T47D (cell line): ENCODE measurements at regions not wholly inside any gene's neighbourhood (a gene's known extent, or its start where the extent isn't known, plus 50 kb on each side); places are given as distances from the start of the nearest gene placed in this dataset.
"Not testable (repeated sequence)": the region's sequence is repeated elsewhere in the genome, so short reads cannot be mapped to it uniquely, and the experiment has no call there.

Experiments used
- DNase-seq, 2 experiments: peaks; one replicate each; pipeline versions ENCODE4 v3.0.0 to v3.0.0-alpha.2; 2011 to 2012; ENCODE audit warnings: low read depth in 1 of 2, low spot score in 1 of 2
- JUND ChIP-seq: IDR thresholded peaks from 2 replicates; pipeline ENCODE4 v1.6.1; 2012; ENCODE audit warnings: low read depth
- in situ Hi-C: cut with HindIII; loops from 2 replicates; pipeline ENCODE4 v1.10.0; 2016; ENCODE audit warnings: low sequenced_read_pairs, low pct_unique_long_range_greater_than_20kb

DNA sequence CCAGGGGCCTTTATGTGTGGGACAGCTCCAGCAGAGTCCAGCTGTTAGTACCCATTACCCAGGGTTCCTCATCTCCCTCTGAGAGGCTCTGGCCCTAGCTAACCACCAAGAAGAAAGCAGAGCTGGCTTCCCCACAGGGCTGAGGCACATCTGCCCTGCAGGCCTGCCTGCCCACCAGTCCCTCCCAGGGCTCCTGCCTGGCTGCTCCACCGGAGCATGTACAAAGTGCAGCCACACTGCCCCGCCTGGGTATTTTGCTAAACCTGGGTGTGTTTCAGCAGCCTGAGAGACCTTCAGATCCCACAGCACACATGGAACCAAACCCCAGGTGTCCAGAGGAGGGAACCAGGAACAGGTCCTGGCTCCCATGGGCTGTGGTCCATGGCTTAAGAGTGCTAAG lies 500.4 kb upstream of the KLHL4 start:
- TF ChIP-seq JUND: no peak
- in situ Hi-C loops: no loop called here

DNA sequence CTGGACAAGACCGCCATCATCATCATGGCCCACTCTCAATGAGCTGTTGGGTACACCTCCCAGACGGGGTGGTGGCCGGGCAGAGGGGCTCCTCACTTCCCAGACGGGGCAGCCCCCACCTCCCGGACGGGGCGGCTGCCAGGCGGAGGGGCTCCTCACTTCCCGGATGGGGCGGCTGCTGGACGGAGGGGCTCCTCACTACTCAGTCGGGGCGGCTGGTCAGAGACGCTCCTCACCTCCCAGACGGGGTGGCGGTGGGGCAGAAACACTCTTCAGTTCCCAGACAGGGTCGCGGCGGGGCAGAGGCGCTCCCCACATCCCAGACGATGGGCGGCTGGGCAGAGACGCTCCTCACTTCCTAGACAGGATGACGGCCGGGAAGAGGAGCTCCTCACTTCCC lies 484.5 kb upstream of the KLHL4 start:
- in situ Hi-C loops, DNase-seq: not testable (repeated sequence)

More for the DNA sequence above, 500.4 kb upstream of the KLHL4 start:
- DNase-seq: no peak

DNA sequence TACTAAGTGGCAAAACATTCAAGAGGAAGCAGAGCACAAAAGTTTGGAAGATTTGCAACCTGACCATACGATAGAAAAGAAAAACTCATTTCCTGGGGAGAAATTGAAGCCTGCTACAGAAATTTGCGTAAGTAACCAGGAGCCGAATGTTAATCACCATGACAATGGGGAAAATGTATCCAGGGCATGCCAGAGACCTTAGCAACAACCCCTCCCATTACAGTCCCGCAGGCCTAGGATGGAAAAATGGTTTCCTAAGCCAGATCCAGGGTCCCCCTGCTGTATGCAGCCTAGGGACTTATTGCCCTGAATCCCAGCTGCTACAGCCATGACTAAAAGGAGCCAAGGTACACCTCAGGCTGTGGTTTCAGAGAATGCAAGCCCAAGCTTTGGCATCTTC lies 472.2 kb upstream of the KLHL4 start:
- in situ Hi-C loops: no loop called here
- TF ChIP-seq JUND: no peak

DNA sequence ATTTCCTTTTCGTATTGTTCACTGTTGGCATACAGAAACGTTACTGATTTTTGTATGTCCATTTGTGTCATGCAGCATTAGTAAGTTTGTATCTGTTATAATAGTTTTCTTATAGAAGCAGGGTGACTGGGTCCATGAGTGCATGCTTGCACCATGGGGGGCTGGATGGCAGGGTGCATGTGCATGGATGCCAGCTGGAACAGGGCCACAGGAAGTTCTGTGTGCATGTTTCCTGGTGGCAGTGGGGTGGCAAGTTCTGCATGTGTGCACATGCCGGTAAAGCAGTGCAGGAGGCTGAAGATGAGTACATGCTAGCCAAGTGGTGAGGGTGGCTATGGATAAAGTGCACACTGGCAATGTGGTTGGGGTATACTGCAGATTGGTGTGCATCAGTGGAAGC lies 468.0 kb upstream of the KLHL4 start:
- TF ChIP-seq JUND: no peak
- in situ Hi-C loops: no loop called here
- DNase-seq: no peak

More for the DNA sequence above, 472.2 kb upstream of the KLHL4 start:
- DNase-seq: no peak

DNA sequence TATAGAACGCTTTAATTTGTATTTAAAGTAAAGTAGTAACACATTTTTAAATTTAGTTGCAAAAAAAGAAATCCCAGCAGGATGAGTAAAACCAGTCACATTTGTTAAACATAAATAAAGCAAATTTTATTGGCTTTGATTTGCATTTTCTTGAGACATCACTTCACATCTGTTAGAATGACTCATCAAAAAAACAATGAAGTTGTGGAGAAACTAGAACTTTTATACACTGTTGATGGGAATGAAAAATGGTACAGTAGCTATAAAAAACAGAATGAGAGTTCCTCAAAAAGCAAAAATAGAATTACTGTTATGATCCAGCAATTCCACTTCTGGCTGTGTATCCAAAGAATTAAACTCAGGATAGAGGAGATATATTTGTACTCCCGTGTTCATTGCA lies 454.0 kb upstream of the KLHL4 start:
- DNase-seq: no peak
- in situ Hi-C loops: no loop called here
- no peak for TF ChIP-seq JUND

DNA sequence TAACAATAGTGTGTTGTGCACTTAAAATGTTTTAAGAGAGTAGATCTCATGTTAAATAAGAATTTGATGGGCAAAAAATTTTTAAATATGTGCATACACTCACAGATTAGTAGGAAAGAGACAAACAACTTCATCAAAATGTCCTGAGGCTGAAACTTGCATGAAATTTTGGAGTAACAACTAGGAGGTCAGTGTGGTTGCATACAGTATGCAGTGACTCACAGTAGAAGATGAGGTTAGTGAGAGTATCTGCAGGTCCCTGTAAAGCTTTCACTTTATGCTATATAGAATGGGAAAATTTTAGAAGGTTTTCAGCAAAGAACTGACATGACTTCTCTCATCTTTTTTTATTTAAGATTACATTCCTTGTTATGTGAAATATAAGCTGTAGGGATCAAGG lies 453.1 kb upstream of the KLHL4 start:
- no peak for DNase-seq
- no peak for TF ChIP-seq JUND
- in situ Hi-C loops: no loop called here

DNA sequence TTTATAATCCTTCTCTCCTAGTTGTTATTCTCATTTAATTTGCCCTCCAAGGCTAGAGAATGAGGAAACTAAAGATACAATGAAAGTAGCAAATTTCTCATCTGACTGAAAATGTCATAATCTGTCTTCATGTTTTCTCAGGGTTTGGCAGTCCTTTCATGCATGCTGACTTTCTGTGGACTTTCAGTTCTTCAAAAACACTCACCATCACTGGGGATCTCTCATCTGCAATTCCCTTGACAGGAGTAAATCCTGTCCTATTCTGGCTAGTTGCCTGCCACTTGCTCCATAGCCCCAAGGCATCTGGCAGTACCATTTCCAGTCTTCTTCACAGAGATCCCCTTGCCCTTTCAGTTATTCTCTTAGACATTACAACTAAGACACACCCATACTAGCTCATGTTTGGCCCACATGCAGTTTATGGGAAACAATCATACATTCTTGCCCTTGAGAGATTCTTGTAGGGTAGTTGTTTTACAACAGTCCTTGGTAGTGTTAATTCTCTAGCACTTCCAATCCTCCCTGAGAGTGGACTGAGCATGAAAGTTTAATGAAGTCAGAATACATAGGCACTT lies 449.7 kb upstream of the KLHL4 start:
- in situ Hi-C loops: no loop called here
- no peak for DNase-seq

DNA sequence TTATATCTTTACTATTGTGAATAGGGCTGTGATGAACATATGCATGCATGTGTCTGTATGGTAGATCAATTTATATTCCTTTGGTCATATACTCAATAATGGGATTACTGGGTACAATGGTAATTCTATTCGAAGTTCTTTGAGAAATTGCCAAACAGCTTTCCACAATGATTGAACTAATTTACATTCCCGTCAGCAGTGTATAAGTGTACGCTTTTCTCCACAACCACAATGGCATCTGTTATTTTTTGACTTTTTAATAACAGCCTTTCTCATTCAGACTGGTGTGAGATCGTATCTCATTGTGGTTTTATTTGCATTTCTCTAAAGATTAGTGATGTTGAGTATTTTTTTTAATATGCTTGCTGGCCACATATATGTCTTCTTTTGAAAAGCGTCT lies 439.4 kb upstream of the KLHL4 start:
- in situ Hi-C loops: no loop called here
- TF ChIP-seq JUND: no peak
- peak in 1 of 2 experiments; percentile 0 for DNase-seq

More for the DNA sequence above, 449.7 kb upstream of the KLHL4 start:
- no peak for TF ChIP-seq JUND

DNA sequence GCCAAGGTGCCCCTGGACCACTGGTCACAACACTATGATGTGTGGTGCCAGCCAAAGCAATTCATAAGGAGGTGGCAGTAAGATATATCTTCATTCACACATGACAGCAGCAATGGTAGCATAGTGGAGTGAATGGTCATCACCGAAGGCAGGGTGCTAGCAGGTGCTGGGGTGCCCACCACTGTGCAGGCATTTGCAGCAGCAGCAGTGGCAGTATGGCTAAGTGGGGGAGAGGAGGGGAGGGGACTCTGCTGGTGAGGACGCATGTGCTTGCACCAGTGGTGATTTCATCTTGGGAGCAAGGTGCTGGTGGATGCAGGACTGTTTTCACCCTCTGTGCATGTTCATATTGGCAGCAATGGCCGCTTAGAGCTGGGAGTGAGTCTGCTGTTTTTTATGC lies 419.1 kb upstream of the KLHL4 start:
- no peak for TF ChIP-seq JUND
- in situ Hi-C loops: no loop called here
- no peak for DNase-seq

DNA sequence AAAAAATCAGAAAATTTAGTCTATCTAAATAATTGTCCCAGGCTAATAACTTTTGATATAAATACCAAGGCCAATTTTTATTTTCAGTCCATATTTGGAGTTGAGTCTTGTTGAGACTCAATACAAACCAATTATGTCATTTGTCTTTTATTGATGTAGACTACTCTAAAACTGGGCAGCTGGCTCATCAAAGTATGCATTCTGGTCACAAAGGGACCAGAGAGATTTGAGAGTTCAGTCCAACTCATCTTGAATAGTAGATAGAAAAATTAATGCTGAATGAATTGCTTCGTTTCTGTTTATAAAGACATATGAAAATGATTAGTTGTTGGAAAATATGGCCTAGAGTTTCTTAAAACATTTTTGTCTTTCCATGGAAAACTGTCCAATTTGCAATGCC lies 412.5 kb upstream of the KLHL4 start:
- no peak for DNase-seq
- no peak for TF ChIP-seq JUND
- in situ Hi-C loops: no loop called here

DNA sequence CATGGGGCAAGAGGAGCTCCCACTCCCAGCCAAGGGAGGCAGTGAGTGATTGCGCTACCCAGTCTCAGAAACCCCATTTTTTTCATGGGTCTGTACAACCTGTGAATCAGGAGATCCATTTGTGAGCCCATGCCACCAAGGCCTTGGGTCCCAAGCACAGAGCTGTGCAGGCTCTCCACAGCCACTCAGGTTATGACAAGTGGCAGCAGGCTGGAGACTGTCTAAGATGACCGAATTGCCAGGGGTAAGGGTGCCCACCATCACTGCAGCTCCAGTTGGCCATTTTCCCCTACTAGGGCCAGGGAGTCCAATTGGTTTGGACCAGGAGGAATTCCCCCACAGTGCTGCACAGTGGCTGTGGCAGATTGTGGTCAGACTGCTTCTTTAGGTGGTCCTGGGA lies 407.5 kb upstream of the KLHL4 start:
- in situ Hi-C loops: no loop called here
- DNase-seq: no peak
- no peak for TF ChIP-seq JUND

DNA sequence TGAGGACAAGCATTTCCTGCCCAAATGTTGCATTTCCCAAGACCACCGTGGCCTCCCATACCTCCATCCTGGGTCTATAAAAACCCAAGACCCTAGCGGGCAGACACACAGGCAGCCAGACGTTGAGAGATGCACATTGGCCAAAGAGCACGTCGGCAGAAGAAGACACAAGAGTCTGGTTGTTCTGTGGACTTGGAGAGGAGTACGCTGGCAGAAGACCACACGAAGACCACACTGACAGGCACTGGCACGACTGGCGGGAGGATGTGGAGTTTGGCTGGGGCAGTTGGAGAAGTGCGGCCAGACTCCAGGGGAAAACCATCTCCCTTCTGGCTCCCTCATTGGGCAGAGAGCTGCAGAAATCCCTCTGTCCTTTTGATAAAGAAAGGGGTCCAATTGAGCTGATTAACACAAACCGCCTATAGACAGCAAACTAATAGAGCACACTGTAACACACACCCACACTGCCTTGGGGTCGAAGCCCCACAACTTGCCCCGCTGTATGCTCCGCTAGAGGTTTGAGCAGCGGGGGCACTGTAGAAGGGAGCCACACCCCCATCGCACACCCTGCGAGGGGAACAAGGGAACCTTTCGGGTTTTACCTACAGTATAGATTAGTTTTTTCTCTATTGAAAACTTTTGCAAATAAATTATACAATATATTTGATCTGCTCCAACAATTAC lies 376.7 kb upstream of the KLHL4 start:
- DNase-seq: no peak
- TF ChIP-seq JUND: no peak
- in situ Hi-C loops: no loop called here

DNA sequence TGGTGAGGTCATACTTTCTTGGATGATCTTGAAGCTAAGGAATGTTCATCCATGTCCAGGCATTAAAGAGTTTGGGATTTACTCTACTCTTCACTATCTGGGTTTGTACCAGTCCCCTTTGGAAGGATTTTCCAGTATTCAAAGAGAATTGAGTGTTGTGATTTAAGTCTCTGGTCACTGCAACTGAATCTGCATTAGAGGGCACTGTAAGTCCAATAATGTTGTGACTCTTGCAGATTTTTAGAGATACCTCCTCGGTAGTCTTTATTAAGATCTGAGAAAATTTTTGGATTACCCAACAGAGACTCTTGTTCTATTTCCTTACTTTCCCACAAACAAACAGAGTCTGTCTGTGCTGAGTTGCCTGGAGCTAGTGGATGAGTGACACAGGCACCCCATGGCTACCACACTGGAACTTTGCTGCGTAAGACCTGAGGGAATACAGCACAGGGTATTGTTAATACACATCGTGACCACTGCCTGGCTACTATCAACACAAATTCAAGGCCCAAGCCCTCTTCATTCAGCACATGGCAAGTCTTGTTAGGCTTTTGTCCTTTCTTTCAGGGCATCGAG lies 357.1 kb upstream of the KLHL4 start:
- in situ Hi-C loops: no loop called here

More for the DNA sequence above, 357.1 kb upstream of the KLHL4 start:
- no peak for DNase-seq
- TF ChIP-seq JUND: no peak
